ENCODE measurements at regions not wholly inside any gene's neighbourhood (a gene's known extent, or its start where the extent isn't known, plus 50 kb on each side); places are given as distances from the start of the nearest gene placed in this dataset.

GRCh38 chr4:110364911-110365520, 110.9 kb upstream of the ENPEP start:
- Histone ChIP-seq H3K4me1 (ENCODE audit: control insufficient read depth in 2 of 2, insufficient read depth in 2 of 2, low read length in 2 of 2) (no peaks in the 10 kb centered on the region), H3K9me3 (ENCODE audit: control insufficient read depth in 2 of 2, low read length in 2 of 2) (no peaks in the 10 kb centered on the region), H3K27ac (ENCODE audit: low read depth in 2 of 2, low read length in 2 of 2) (no peak overlapping the region), H3K27me3 (ENCODE audit: control insufficient read depth in 2 of 2, insufficient read depth in 2 of 2, low read length in 2 of 2) (no peaks in the 10 kb centered on the region), H3K9ac (ENCODE audit: low read depth in 1 of 2, low read length in 2 of 2) (no peak overlapping the region), H3K36me3 (ENCODE audit: control insufficient read depth in 2 of 2, insufficient read depth in 2 of 2, low read length in 2 of 2) (no peaks in the 10 kb centered on the region), H3K4me3 (ENCODE audit: low read length in 2 of 2) (no peak overlapping the region)

GRCh38 chr4:110361921-110362320, 114.0 kb upstream of the ENPEP start:
- H3K9ac ChIP-seq (ENCODE audit: low read depth in 1 of 2, low read length in 2 of 2): no peak overlapping the region
- H3K9me3 ChIP-seq (ENCODE audit: control insufficient read depth in 2 of 2, low read length in 2 of 2): no peaks in the 10 kb centered on the region
- H3K4me3 ChIP-seq (ENCODE audit: low read length in 2 of 2): no peak overlapping the region
- no peak overlapping the region for H3K27ac ChIP-seq (ENCODE audit: low read depth in 2 of 2, low read length in 2 of 2)
- H3K36me3 ChIP-seq (ENCODE audit: control insufficient read depth in 2 of 2, insufficient read depth in 2 of 2, low read length in 2 of 2): no peaks in the 10 kb centered on the region
- no peaks in the 10 kb centered on the region for H3K4me1 ChIP-seq (ENCODE audit: control insufficient read depth in 2 of 2, insufficient read depth in 2 of 2, low read length in 2 of 2)
- no peaks in the 10 kb centered on the region for H3K27me3 ChIP-seq (ENCODE audit: control insufficient read depth in 2 of 2, insufficient read depth in 2 of 2, low read length in 2 of 2)

GRCh38 chr4:110359076-110359475, 116.9 kb upstream of the ENPEP start:
- Histone ChIP-seq H3K9me3 (ENCODE audit: control insufficient read depth in 2 of 2, low read length in 2 of 2) (no peaks in the 10 kb centered on the region), H3K27ac (ENCODE audit: low read depth in 2 of 2, low read length in 2 of 2) (no peak overlapping the region), H3K9ac (ENCODE audit: low read depth in 1 of 2, low read length in 2 of 2) (no peak overlapping the region), H3K27me3 (ENCODE audit: control insufficient read depth in 2 of 2, insufficient read depth in 2 of 2, low read length in 2 of 2) (no peaks in the 10 kb centered on the region), H3K4me1 (ENCODE audit: control insufficient read depth in 2 of 2, insufficient read depth in 2 of 2, low read length in 2 of 2) (no peaks in the 10 kb centered on the region), H3K36me3 (ENCODE audit: control insufficient read depth in 2 of 2, insufficient read depth in 2 of 2, low read length in 2 of 2) (no peaks in the 10 kb centered on the region), H3K4me3 (ENCODE audit: low read length in 2 of 2) (no peak overlapping the region)

- H3K36me3 ChIP-seq (ENCODE audit: control insufficient read depth in 2 of 2, insufficient read depth in 2 of 2, low read length in 2 of 2): no peaks in the 10 kb centered on the region
- no peaks in the 10 kb centered on the region for H3K4me1 ChIP-seq (ENCODE audit: control insufficient read depth in 2 of 2, insufficient read depth in 2 of 2, low read length in 2 of 2)
- no peaks in the 10 kb centered on the region for H3K9me3 ChIP-seq (ENCODE audit: control insufficient read depth in 2 of 2, low read length in 2 of 2)
- no peaks in the 10 kb centered on the region for H3K27me3 ChIP-seq (ENCODE audit: control insufficient read depth in 2 of 2, insufficient read depth in 2 of 2, low read length in 2 of 2)
- no peak overlapping the region for H3K27ac ChIP-seq (ENCODE audit: low read depth in 2 of 2, low read length in 2 of 2)
- H3K9ac ChIP-seq (ENCODE audit: low read depth in 1 of 2, low read length in 2 of 2): no peak overlapping the region
- H3K4me3 ChIP-seq (ENCODE audit: low read length in 2 of 2): no peak overlapping the region
Observed at GRCh38 chr4:110357521-110357920, 118.4 kb upstream of the ENPEP start.

GRCh38 chr4:110354460-110354859, 121.5 kb upstream of the ENPEP start:
- H3K27ac ChIP-seq (ENCODE audit: low read depth in 2 of 2, low read length in 2 of 2): no peak overlapping the region
- H3K4me1 ChIP-seq (ENCODE audit: control insufficient read depth in 2 of 2, insufficient read depth in 2 of 2, low read length in 2 of 2): no peaks in the 10 kb centered on the region
- no peak overlapping the region for H3K9ac ChIP-seq (ENCODE audit: low read depth in 1 of 2, low read length in 2 of 2)
- no peaks in the 10 kb centered on the region for H3K36me3 ChIP-seq (ENCODE audit: control insufficient read depth in 2 of 2, insufficient read depth in 2 of 2, low read length in 2 of 2)
- no peaks in the 10 kb centered on the region for H3K9me3 ChIP-seq (ENCODE audit: control insufficient read depth in 2 of 2, low read length in 2 of 2)
- no peaks in the 10 kb centered on the region for H3K27me3 ChIP-seq (ENCODE audit: control insufficient read depth in 2 of 2, insufficient read depth in 2 of 2, low read length in 2 of 2)
- no peak overlapping the region for H3K4me3 ChIP-seq (ENCODE audit: low read length in 2 of 2)

- H3K27ac ChIP-seq (ENCODE audit: low read depth in 2 of 2, low read length in 2 of 2): no peak overlapping the region
- H3K36me3 ChIP-seq (ENCODE audit: control insufficient read depth in 2 of 2, insufficient read depth in 2 of 2, low read length in 2 of 2): no peaks in the 10 kb centered on the region
- no peaks in the 10 kb centered on the region for H3K27me3 ChIP-seq (ENCODE audit: control insufficient read depth in 2 of 2, insufficient read depth in 2 of 2, low read length in 2 of 2)
- no peak overlapping the region for H3K4me3 ChIP-seq (ENCODE audit: low read length in 2 of 2)
- H3K9me3 ChIP-seq (ENCODE audit: control insufficient read depth in 2 of 2, low read length in 2 of 2): no peaks in the 10 kb centered on the region
- H3K4me1 ChIP-seq (ENCODE audit: control insufficient read depth in 2 of 2, insufficient read depth in 2 of 2, low read length in 2 of 2): no peaks in the 10 kb centered on the region
- no peak overlapping the region for H3K9ac ChIP-seq (ENCODE audit: low read depth in 1 of 2, low read length in 2 of 2)
Observed at GRCh38 chr4:110352670-110353442, 123.1 kb upstream of the ENPEP start.

- Histone ChIP-seq H3K4me1 (ENCODE audit: control insufficient read depth in 2 of 2, insufficient read depth in 2 of 2, low read length in 2 of 2) (no peaks in the 10 kb centered on the region), H3K27ac (ENCODE audit: low read depth in 2 of 2, low read length in 2 of 2) (no peak overlapping the region), H3K4me3 (ENCODE audit: low read length in 2 of 2) (no peak overlapping the region), H3K9me3 (ENCODE audit: control insufficient read depth in 2 of 2, low read length in 2 of 2) (no peaks in the 10 kb centered on the region), H3K27me3 (ENCODE audit: control insufficient read depth in 2 of 2, insufficient read depth in 2 of 2, low read length in 2 of 2) (no peaks in the 10 kb centered on the region), H3K9ac (ENCODE audit: low read depth in 1 of 2, low read length in 2 of 2) (no peak overlapping the region), H3K36me3 (ENCODE audit: control insufficient read depth in 2 of 2, insufficient read depth in 2 of 2, low read length in 2 of 2) (no peaks in the 10 kb centered on the region)
Observed at GRCh38 chr4:110348711-110349383, 127.1 kb upstream of the ENPEP start.

- no peaks in the 10 kb centered on the region for H3K4me1 ChIP-seq (ENCODE audit: control insufficient read depth in 2 of 2, insufficient read depth in 2 of 2, low read length in 2 of 2)
- H3K9ac ChIP-seq (ENCODE audit: low read depth in 1 of 2, low read length in 2 of 2): no peak overlapping the region
- no peaks in the 10 kb centered on the region for H3K36me3 ChIP-seq (ENCODE audit: control insufficient read depth in 2 of 2, insufficient read depth in 2 of 2, low read length in 2 of 2)
- H3K4me3 ChIP-seq (ENCODE audit: low read length in 2 of 2): no peak overlapping the region
- H3K27ac ChIP-seq (ENCODE audit: low read depth in 2 of 2, low read length in 2 of 2): no peak overlapping the region
- no peaks in the 10 kb centered on the region for H3K9me3 ChIP-seq (ENCODE audit: control insufficient read depth in 2 of 2, low read length in 2 of 2)
- no peaks in the 10 kb centered on the region for H3K27me3 ChIP-seq (ENCODE audit: control insufficient read depth in 2 of 2, insufficient read depth in 2 of 2, low read length in 2 of 2)
Observed at GRCh38 chr4:110347805-110348204, 128.2 kb upstream of the ENPEP start.

GRCh38 chr4:110344165-110344564, 131.8 kb upstream of the ENPEP start:
- Histone ChIP-seq H3K27me3 (ENCODE audit: control insufficient read depth in 2 of 2, insufficient read depth in 2 of 2, low read length in 2 of 2) (no peaks in the 10 kb centered on the region), H3K9ac (ENCODE audit: low read depth in 1 of 2, low read length in 2 of 2) (no peak overlapping the region), H3K27ac (ENCODE audit: low read depth in 2 of 2, low read length in 2 of 2) (no peak overlapping the region), H3K4me1 (ENCODE audit: control insufficient read depth in 2 of 2, insufficient read depth in 2 of 2, low read length in 2 of 2) (no peaks in the 10 kb centered on the region), H3K4me3 (ENCODE audit: low read length in 2 of 2) (no peak overlapping the region), H3K36me3 (ENCODE audit: control insufficient read depth in 2 of 2, insufficient read depth in 2 of 2, low read length in 2 of 2) (no peaks in the 10 kb centered on the region), H3K9me3 (ENCODE audit: control insufficient read depth in 2 of 2, low read length in 2 of 2) (no peaks in the 10 kb centered on the region)

- no peaks in the 10 kb centered on the region for H3K4me1 ChIP-seq (ENCODE audit: control insufficient read depth in 2 of 2, insufficient read depth in 2 of 2, low read length in 2 of 2)
- H3K27me3 ChIP-seq (ENCODE audit: control insufficient read depth in 2 of 2, insufficient read depth in 2 of 2, low read length in 2 of 2): no peaks in the 10 kb centered on the region
- H3K27ac ChIP-seq (ENCODE audit: low read depth in 2 of 2, low read length in 2 of 2): no peak overlapping the region
- no peaks in the 10 kb centered on the region for H3K36me3 ChIP-seq (ENCODE audit: control insufficient read depth in 2 of 2, insufficient read depth in 2 of 2, low read length in 2 of 2)
- no peaks in the 10 kb centered on the region for H3K9me3 ChIP-seq (ENCODE audit: control insufficient read depth in 2 of 2, low read length in 2 of 2)
- no peak overlapping the region for H3K9ac ChIP-seq (ENCODE audit: low read depth in 1 of 2, low read length in 2 of 2)
- no peak overlapping the region for H3K4me3 ChIP-seq (ENCODE audit: low read length in 2 of 2)
Observed at GRCh38 chr4:110343534-110343933, 132.4 kb upstream of the ENPEP start.

Data from mucosa of rectum (tissue), 2 donors.